ENCODE measurements at regions not wholly inside any gene's neighbourhood (a gene's known extent, or its start where the extent isn't known, plus 50 kb on each side); places are given as distances from the start of the nearest gene placed in this dataset.

GRCh38 chr11:103749158-103749557 is 287.3 kb upstream of the DDI1 start:
- H2AFZ ChIP-seq (ENCODE audit: low read length), result no peak overlapping the region
- H3K36me3 ChIP-seq (ENCODE audit: insufficient read depth, low read length), result no peaks in the 10 kb centered on the region
- no peak overlapping the region for H3K27ac ChIP-seq (ENCODE audit: low read depth, low read length, poor library complexity, severe bottlenecking)
- H3K4me3 ChIP-seq (ENCODE audit: low read depth, low read length, poor library complexity, severe bottlenecking), result no peak overlapping the region
- H3K4me1 ChIP-seq (ENCODE audit: insufficient read depth, low read length, poor library complexity, severe bottlenecking), result peaks cover 10% of the 10 kb centered on the region
- no peak overlapping the region for H3K4me2 ChIP-seq (ENCODE audit: low read length)
- peaks cover 8% of the 10 kb centered on the region; the same call in 1 of the 2 replicates for H3K9me3 ChIP-seq (ENCODE audit: low read length)
- TF ChIP-seq CTCF (conservative IDR thresholded peaks at IDR 0.05; ENCODE audit: low read length) (no peak), EZH2phosphoT487 (IDR thresholded peaks at IDR 0.05; ENCODE audit: borderline replicate concordance, low read depth, low read length) (no peak)
- CTCF ChIA-PET (ENCODE audit: unreplicated experiment), result no interaction called here
- POLR2A ChIA-PET, result interaction anchor here (2.4 kb wide), 1 partner anchor 18 kb away, joined by 5 read pairs; no protein-coding TSS in a partner anchor
- BruUV-seq (replicated peaks), result no TSS peak
- H4K20me1 ChIP-seq (ENCODE audit: insufficient read depth, low read length), result no peaks in the 10 kb centered on the region
- DNase-seq (ENCODE audit: low spot score), result no peak
- H3K9me2 ChIP-seq (ENCODE audit: insufficient read depth, low read length), result no peaks in the 10 kb centered on the region
- no peaks in the 10 kb centered on the region for H3K79me2 ChIP-seq (ENCODE audit: insufficient read depth, low read depth, low read length)
- intact Hi-C loops (cut with micrococcal nuclease; ENCODE audit: unreplicated experiment), result no loop called here

- no peaks in the 10 kb centered on the region for H4K20me1 ChIP-seq (ENCODE audit: insufficient read depth, low read length)
- H3K4me2 ChIP-seq (ENCODE audit: low read length), result no peak overlapping the region
- H2AFZ ChIP-seq (ENCODE audit: low read length), result no peak overlapping the region
- no peaks in the 10 kb centered on the region for H3K36me3 ChIP-seq (ENCODE audit: insufficient read depth, low read length)
- CTCF ChIA-PET (ENCODE audit: unreplicated experiment), result no interaction called here
- H3K4me1 ChIP-seq (ENCODE audit: insufficient read depth, low read length, poor library complexity, severe bottlenecking), result no peaks in the 10 kb centered on the region
- DNase-seq (ENCODE audit: low spot score), result no peak
- H3K27ac ChIP-seq (ENCODE audit: low read depth, low read length, poor library complexity, severe bottlenecking), result no peak overlapping the region
- H3K9me2 ChIP-seq (ENCODE audit: insufficient read depth, low read length), result no peaks in the 10 kb centered on the region
- no peaks in the 10 kb centered on the region for H3K9me3 ChIP-seq (ENCODE audit: low read length)
- POLR2A ChIA-PET, result interaction anchor here (0.5 to 1.6 kb wide), 3 partner anchors 38 to 380 kb away, joined by 3 read pairs; no protein-coding TSS in a partner anchor
- no peak overlapping the region for H3K4me3 ChIP-seq (ENCODE audit: low read depth, low read length, poor library complexity, severe bottlenecking)
- intact Hi-C loops (cut with micrococcal nuclease; ENCODE audit: unreplicated experiment), result no loop called here
- no peak for TF ChIP-seq CTCF (conservative IDR thresholded peaks at IDR 0.05; ENCODE audit: low read length)
- TF ChIP-seq EZH2phosphoT487 (IDR thresholded peaks at IDR 0.05; ENCODE audit: borderline replicate concordance, low read depth, low read length), result no peak
- no peaks in the 10 kb centered on the region for H3K79me2 ChIP-seq (ENCODE audit: insufficient read depth, low read depth, low read length)
- BruUV-seq (replicated peaks), result no TSS peak
These were observed 267.6 kb upstream of the DDI1 start for GRCh38 chr11:103768816-103769215.

GRCh38 chr11:103773059-103773458 is 263.4 kb upstream of the DDI1 start:
- H3K9me3 ChIP-seq (ENCODE audit: low read length), result no peaks in the 10 kb centered on the region
- no peak overlapping the region for H2AFZ ChIP-seq (ENCODE audit: low read length)
- no peak for DNase-seq (ENCODE audit: low spot score)
- POLR2A ChIA-PET, result no interaction called here
- H4K20me1 ChIP-seq (ENCODE audit: insufficient read depth, low read length), result no peaks in the 10 kb centered on the region
- CTCF ChIA-PET (ENCODE audit: unreplicated experiment), result no interaction called here
- H3K27ac ChIP-seq (ENCODE audit: low read depth, low read length, poor library complexity, severe bottlenecking), result no peak overlapping the region
- H3K4me2 ChIP-seq (ENCODE audit: low read length), result no peak overlapping the region
- no TSS peak for BruUV-seq (replicated peaks)
- no peaks in the 10 kb centered on the region for H3K79me2 ChIP-seq (ENCODE audit: insufficient read depth, low read depth, low read length)
- no peaks in the 10 kb centered on the region for H3K9me2 ChIP-seq (ENCODE audit: insufficient read depth, low read length)
- no peak for TF ChIP-seq EZH2phosphoT487 (IDR thresholded peaks at IDR 0.05; ENCODE audit: borderline replicate concordance, low read depth, low read length)
- no peak for TF ChIP-seq CTCF (conservative IDR thresholded peaks at IDR 0.05; ENCODE audit: low read length)
- H3K36me3 ChIP-seq (ENCODE audit: insufficient read depth, low read length), result no peaks in the 10 kb centered on the region
- H3K4me1 ChIP-seq (ENCODE audit: insufficient read depth, low read length, poor library complexity, severe bottlenecking), result no peaks in the 10 kb centered on the region
- H3K4me3 ChIP-seq (ENCODE audit: low read depth, low read length, poor library complexity, severe bottlenecking), result no peak overlapping the region
- intact Hi-C loops (cut with micrococcal nuclease; ENCODE audit: unreplicated experiment), result no loop called here

Measured in OCI-LY7 (cell line).